ENCODE measurements at regions not wholly inside any gene's neighbourhood (a gene's known extent, or its start where the extent isn't known, plus 50 kb on each side); places are given as distances from the start of the nearest gene placed in this dataset.

GRCh38 chr1:80282536-80282935 is 1276.0 kb upstream of the ADGRL4 start:
- Histone ChIP-seq H3K36me3 (ENCODE audit: control insufficient read depth in 3 of 3, insufficient read depth in 3 of 3, low read length in 3 of 3) (no peaks in the 10 kb centered on the region), H3K4me1 (ENCODE audit: control insufficient read depth in 3 of 3, insufficient read depth in 3 of 3, low read length in 3 of 3) (no peaks in the 10 kb centered on the region), H3K27me3 (ENCODE audit: control insufficient read depth in 3 of 3, insufficient read depth in 3 of 3, low read length in 3 of 3) (no peaks in the 10 kb centered on the region), H3K9me3 (ENCODE audit: control insufficient read depth in 3 of 3, low read length in 3 of 3) (no peaks in the 10 kb centered on the region), H3K4me3 (ENCODE audit: low read length in 3 of 3) (no peak overlapping the region), H3K27ac (ENCODE audit: low read depth, low read length) (no peak overlapping the region), H3K9ac (ENCODE audit: low read depth in 1 of 3, low read length in 3 of 3) (no peak overlapping the region)

DNA sequence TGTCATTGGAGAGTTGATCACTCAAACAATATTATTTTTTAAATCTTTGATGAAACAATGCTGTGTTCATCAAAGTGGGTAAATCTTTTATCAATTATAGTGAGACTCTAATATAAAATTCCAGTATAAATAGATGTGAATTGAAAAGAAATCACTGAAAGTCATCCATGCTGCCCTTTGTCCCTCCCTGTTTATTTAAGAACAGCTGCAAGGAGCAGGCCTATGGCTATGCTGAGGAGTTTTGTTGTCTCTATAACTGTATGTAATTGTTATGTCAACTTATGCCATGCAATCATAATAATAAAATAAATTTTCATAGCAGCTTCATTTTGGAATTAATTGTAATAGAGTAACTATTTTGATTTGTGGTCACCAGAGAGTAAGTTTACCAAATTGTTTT is 1272.4 kb upstream of the ADGRL4 start:
- H3K4me1 ChIP-seq (ENCODE audit: control insufficient read depth in 3 of 3, insufficient read depth in 3 of 3, low read length in 3 of 3) = no peaks in the 10 kb centered on the region
- H3K9me3 ChIP-seq (ENCODE audit: control insufficient read depth in 3 of 3, low read length in 3 of 3) = no peaks in the 10 kb centered on the region
- H3K4me3 ChIP-seq (ENCODE audit: low read length in 3 of 3) = no peak overlapping the region
- no peaks in the 10 kb centered on the region for H3K36me3 ChIP-seq (ENCODE audit: control insufficient read depth in 3 of 3, insufficient read depth in 3 of 3, low read length in 3 of 3)
- no peaks in the 10 kb centered on the region for H3K27me3 ChIP-seq (ENCODE audit: control insufficient read depth in 3 of 3, insufficient read depth in 3 of 3, low read length in 3 of 3)
- H3K9ac ChIP-seq (ENCODE audit: low read depth in 1 of 3, low read length in 3 of 3) = no peak overlapping the region
- H3K27ac ChIP-seq (ENCODE audit: low read depth, low read length) = no peak overlapping the region

- Histone ChIP-seq H3K27me3 (ENCODE audit: control insufficient read depth in 3 of 3, insufficient read depth in 3 of 3, low read length in 3 of 3) (no peaks in the 10 kb centered on the region), H3K9ac (ENCODE audit: low read depth in 1 of 3, low read length in 3 of 3) (no peak overlapping the region), H3K36me3 (ENCODE audit: control insufficient read depth in 3 of 3, insufficient read depth in 3 of 3, low read length in 3 of 3) (no peaks in the 10 kb centered on the region), H3K9me3 (ENCODE audit: control insufficient read depth in 3 of 3, low read length in 3 of 3) (no peaks in the 10 kb centered on the region), H3K4me3 (ENCODE audit: low read length in 3 of 3) (no peak overlapping the region), H3K4me1 (ENCODE audit: control insufficient read depth in 3 of 3, insufficient read depth in 3 of 3, low read length in 3 of 3) (no peaks in the 10 kb centered on the region), H3K27ac (ENCODE audit: low read depth, low read length) (no peak overlapping the region)
These were observed 1267.7 kb upstream of the ADGRL4 start for GRCh38 chr1:80274256-80274655.

GRCh38 chr1:80272495-80272894 is 1266.0 kb upstream of the ADGRL4 start:
- no peaks in the 10 kb centered on the region for H3K27me3 ChIP-seq (ENCODE audit: control insufficient read depth in 3 of 3, insufficient read depth in 3 of 3, low read length in 3 of 3)
- no peak overlapping the region for H3K27ac ChIP-seq (ENCODE audit: low read depth, low read length)
- no peaks in the 10 kb centered on the region for H3K4me1 ChIP-seq (ENCODE audit: control insufficient read depth in 3 of 3, insufficient read depth in 3 of 3, low read length in 3 of 3)
- H3K9ac ChIP-seq (ENCODE audit: low read depth in 1 of 3, low read length in 3 of 3) = no peak overlapping the region
- H3K36me3 ChIP-seq (ENCODE audit: control insufficient read depth in 3 of 3, insufficient read depth in 3 of 3, low read length in 3 of 3) = no peaks in the 10 kb centered on the region
- H3K9me3 ChIP-seq (ENCODE audit: control insufficient read depth in 3 of 3, low read length in 3 of 3) = no peaks in the 10 kb centered on the region
- no peak overlapping the region for H3K4me3 ChIP-seq (ENCODE audit: low read length in 3 of 3)

- Histone ChIP-seq H3K9me3 (ENCODE audit: control insufficient read depth in 3 of 3, low read length in 3 of 3) (peaks cover 0 to 2% (median 2%) of the 10 kb centered on the region in 3 donors), H3K9ac (ENCODE audit: low read depth in 1 of 3, low read length in 3 of 3) (no peak overlapping the region), H3K4me1 (ENCODE audit: control insufficient read depth in 3 of 3, insufficient read depth in 3 of 3, low read length in 3 of 3) (no peaks in the 10 kb centered on the region), H3K27ac (ENCODE audit: low read depth, low read length) (no peak overlapping the region), H3K4me3 (ENCODE audit: low read length in 3 of 3) (no peak overlapping the region), H3K36me3 (ENCODE audit: control insufficient read depth in 3 of 3, insufficient read depth in 3 of 3, low read length in 3 of 3) (no peaks in the 10 kb centered on the region), H3K27me3 (ENCODE audit: control insufficient read depth in 3 of 3, insufficient read depth in 3 of 3, low read length in 3 of 3) (no peaks in the 10 kb centered on the region)
These were observed 1252.1 kb upstream of the ADGRL4 start for GRCh38 chr1:80258659-80259058.

- no peak overlapping the region for H3K9ac ChIP-seq (ENCODE audit: low read depth in 1 of 3, low read length in 3 of 3)
- H3K9me3 ChIP-seq (ENCODE audit: control insufficient read depth in 3 of 3, low read length in 3 of 3) = no peaks in the 10 kb centered on the region
- no peaks in the 10 kb centered on the region for H3K4me1 ChIP-seq (ENCODE audit: control insufficient read depth in 3 of 3, insufficient read depth in 3 of 3, low read length in 3 of 3)
- no peak overlapping the region for H3K4me3 ChIP-seq (ENCODE audit: low read length in 3 of 3)
- no peaks in the 10 kb centered on the region for H3K27me3 ChIP-seq (ENCODE audit: control insufficient read depth in 3 of 3, insufficient read depth in 3 of 3, low read length in 3 of 3)
- no peaks in the 10 kb centered on the region for H3K36me3 ChIP-seq (ENCODE audit: control insufficient read depth in 3 of 3, insufficient read depth in 3 of 3, low read length in 3 of 3)
- H3K27ac ChIP-seq (ENCODE audit: low read depth, low read length) = no peak overlapping the region
These were observed 1245.1 kb upstream of the ADGRL4 start for GRCh38 chr1:80251591-80251990.

- Histone ChIP-seq H3K9ac (ENCODE audit: low read depth in 1 of 3, low read length in 3 of 3) (no peak overlapping the region), H3K4me3 (ENCODE audit: low read length in 3 of 3) (no peak overlapping the region), H3K9me3 (ENCODE audit: control insufficient read depth in 3 of 3, low read length in 3 of 3) (no peaks in the 10 kb centered on the region), H3K27ac (ENCODE audit: low read depth, low read length) (no peak overlapping the region), H3K36me3 (ENCODE audit: control insufficient read depth in 3 of 3, insufficient read depth in 3 of 3, low read length in 3 of 3) (no peaks in the 10 kb centered on the region), H3K27me3 (ENCODE audit: control insufficient read depth in 3 of 3, insufficient read depth in 3 of 3, low read length in 3 of 3) (no peaks in the 10 kb centered on the region), H3K4me1 (ENCODE audit: control insufficient read depth in 3 of 3, insufficient read depth in 3 of 3, low read length in 3 of 3) (no peaks in the 10 kb centered on the region)
These were observed 1244.6 kb upstream of the ADGRL4 start for GRCh38 chr1:80251171-80251570.

- no peaks in the 10 kb centered on the region for H3K4me1 ChIP-seq (ENCODE audit: control insufficient read depth in 3 of 3, insufficient read depth in 3 of 3, low read length in 3 of 3)
These were observed 1244.1 kb upstream of the ADGRL4 start for GRCh38 chr1:80250573-80251168.

GRCh38 chr1:80249699-80250098 is 1243.2 kb upstream of the ADGRL4 start:
- no peak overlapping the region for H3K9ac ChIP-seq (ENCODE audit: low read depth in 1 of 3, low read length in 3 of 3)
- H3K4me1 ChIP-seq (ENCODE audit: control insufficient read depth in 3 of 3, insufficient read depth in 3 of 3, low read length in 3 of 3) = no peaks in the 10 kb centered on the region
- no peaks in the 10 kb centered on the region for H3K9me3 ChIP-seq (ENCODE audit: control insufficient read depth in 3 of 3, low read length in 3 of 3)
- H3K27me3 ChIP-seq (ENCODE audit: control insufficient read depth in 3 of 3, insufficient read depth in 3 of 3, low read length in 3 of 3) = no peaks in the 10 kb centered on the region
- no peak overlapping the region for H3K4me3 ChIP-seq (ENCODE audit: low read length in 3 of 3)
- H3K27ac ChIP-seq (ENCODE audit: low read depth, low read length) = no peak overlapping the region
- H3K36me3 ChIP-seq (ENCODE audit: control insufficient read depth in 3 of 3, insufficient read depth in 3 of 3, low read length in 3 of 3) = no peaks in the 10 kb centered on the region

More at GRCh38 chr1:80250573-80251168, 1244.1 kb upstream of the ADGRL4 start:
- Histone ChIP-seq H3K27me3 (ENCODE audit: control insufficient read depth in 3 of 3, insufficient read depth in 3 of 3, low read length in 3 of 3) (no peaks in the 10 kb centered on the region), H3K9me3 (ENCODE audit: control insufficient read depth in 3 of 3, low read length in 3 of 3) (no peaks in the 10 kb centered on the region), H3K27ac (ENCODE audit: low read depth, low read length) (no peak overlapping the region), H3K4me3 (ENCODE audit: low read length in 3 of 3) (no peak overlapping the region), H3K36me3 (ENCODE audit: control insufficient read depth in 3 of 3, insufficient read depth in 3 of 3, low read length in 3 of 3) (no peaks in the 10 kb centered on the region), H3K9ac (ENCODE audit: low read depth in 1 of 3, low read length in 3 of 3) (no peak overlapping the region)

- H3K27ac ChIP-seq (ENCODE audit: low read depth, low read length) = no peak overlapping the region
- H3K27me3 ChIP-seq (ENCODE audit: control insufficient read depth in 3 of 3, insufficient read depth in 3 of 3, low read length in 3 of 3) = no peaks in the 10 kb centered on the region
- H3K9me3 ChIP-seq (ENCODE audit: control insufficient read depth in 3 of 3, low read length in 3 of 3) = no peaks in the 10 kb centered on the region
- no peaks in the 10 kb centered on the region for H3K36me3 ChIP-seq (ENCODE audit: control insufficient read depth in 3 of 3, insufficient read depth in 3 of 3, low read length in 3 of 3)
- H3K9ac ChIP-seq (ENCODE audit: low read depth in 1 of 3, low read length in 3 of 3) = no peak overlapping the region
- no peak overlapping the region for H3K4me3 ChIP-seq (ENCODE audit: low read length in 3 of 3)
- no peaks in the 10 kb centered on the region for H3K4me1 ChIP-seq (ENCODE audit: control insufficient read depth in 3 of 3, insufficient read depth in 3 of 3, low read length in 3 of 3)
These were observed 1242.4 kb upstream of the ADGRL4 start for GRCh38 chr1:80248886-80249285.

DNA sequence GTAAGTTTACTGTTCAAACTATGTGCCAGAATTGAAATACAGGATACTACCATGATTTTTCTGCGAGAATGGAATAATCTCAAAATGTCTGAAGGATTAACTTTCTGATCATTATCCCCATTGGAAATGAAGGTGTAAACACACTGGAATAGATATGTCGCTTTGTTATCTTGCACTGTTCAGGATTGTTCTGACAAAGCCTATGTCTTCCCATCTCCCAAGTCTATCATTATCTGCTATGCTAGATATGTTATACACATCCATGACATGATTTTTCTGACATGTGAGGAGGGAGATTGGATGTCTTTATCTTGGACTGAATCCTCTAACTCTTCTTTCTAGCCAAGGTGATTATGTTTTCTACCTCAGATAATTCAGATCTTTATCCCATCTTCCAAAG is 1239.3 kb upstream of the ADGRL4 start:
- no peaks in the 10 kb centered on the region for H3K36me3 ChIP-seq (ENCODE audit: control insufficient read depth in 3 of 3, insufficient read depth in 3 of 3, low read length in 3 of 3)
- H3K9ac ChIP-seq (ENCODE audit: low read depth in 1 of 3, low read length in 3 of 3) = no peak overlapping the region
- no peak overlapping the region for H3K27ac ChIP-seq (ENCODE audit: low read depth, low read length)
- H3K4me1 ChIP-seq (ENCODE audit: control insufficient read depth in 3 of 3, insufficient read depth in 3 of 3, low read length in 3 of 3) = no peaks in the 10 kb centered on the region
- H3K27me3 ChIP-seq (ENCODE audit: control insufficient read depth in 3 of 3, insufficient read depth in 3 of 3, low read length in 3 of 3) = no peaks in the 10 kb centered on the region
- H3K9me3 ChIP-seq (ENCODE audit: control insufficient read depth in 3 of 3, low read length in 3 of 3) = no peaks in the 10 kb centered on the region
- no peak overlapping the region for H3K4me3 ChIP-seq (ENCODE audit: low read length in 3 of 3)
